MCF 10A (cell line): ENCODE measurements at regions not wholly inside any gene's neighbourhood (a gene's known extent, or its start where the extent isn't known, plus 50 kb on each side); places are given as distances from the start of the nearest gene placed in this dataset.

ENCODE experiments used
- BruUV-seq: library from RNA; stranded (reverse); fragments of 400-500 nt; replicated peaks from 2 replicates; lab custom pipeline; 2021; lab: Mats Ljungman, UMichigan
- CTCF ChIA-PET: fragments of 300-600 bp; sonication (Branson Sonifier 250); formaldehyde crosslinking; extraction: SDS; loops from one replicate; lab custom pipeline; 2021; ENCODE audit warnings: antibody characterized with exemption, inconsistent platforms; lab: Yijun Ruan, JAX
- POLR2A ChIA-PET: fragments of 300-600, 350-650 bp; sonication (Branson Sonifier 250); formaldehyde crosslinking; extraction: SDS; loops from one replicate; lab custom pipeline; 2020; ENCODE audit warnings: antibody characterized with exemption, inconsistent platforms; lab: Yijun Ruan, JAX
- DNase-seq: peaks from one replicate; pipeline ENCODE4 v3.0.0-alpha.2; 2018; ENCODE audit not compliant: unreplicated experiment
- H3K27ac Mint-ChIP-seq: one replicate; pipeline ENCODE4 v1.8.0; 2022; ENCODE audit warnings: mild to moderate bottlenecking, low read depth, mixed read lengths; ENCODE audit not compliant: unreplicated experiment
- H3K27me3 Mint-ChIP-seq: one replicate; pipeline ENCODE4 v1.8.0; 2022; ENCODE audit warnings: mixed read lengths; ENCODE audit not compliant: insufficient read depth, unreplicated experiment
- H3K36me3 Mint-ChIP-seq: one replicate; pipeline ENCODE4 v1.8.0; 2022; ENCODE audit warnings: mild to moderate bottlenecking, moderate library complexity, mixed read lengths; ENCODE audit not compliant: insufficient read depth, unreplicated experiment
- H3K4me1 Mint-ChIP-seq: one replicate; pipeline ENCODE4 v1.8.0; 2022; ENCODE audit warnings: mixed read lengths; ENCODE audit not compliant: insufficient read depth, unreplicated experiment
- H3K4me3 Mint-ChIP-seq: one replicate; pipeline ENCODE4 v1.8.0; 2022; ENCODE audit warnings: mild to moderate bottlenecking, moderate library complexity, mixed read lengths; ENCODE audit not compliant: unreplicated experiment
- H3K9me3 Mint-ChIP-seq: one replicate; pipeline ENCODE4 v1.8.0; 2022; ENCODE audit warnings: mixed read lengths; ENCODE audit not compliant: unreplicated experiment
- intact Hi-C: fragments of 100-400 bp; cut with micrococcal nuclease; formaldehyde crosslinking; loops from 2 replicates; pipeline ENCODE4 v1.14.1; 2022
- TF ChIP-seq, protein P1 (sequence below): fragments of 200-600 bp; IDR thresholded peaks from one replicate; pipeline ENCODE4 v1.8.0; 2022; ENCODE audit warnings: antibody characterized with exemption, mild to moderate bottlenecking; ENCODE audit not compliant: unreplicated experiment

GRCh38 chr6:167653561-167653960 lies 173.2 kb upstream of the AFDN start:
- BruUV-seq = no TSS peak
- TF ChIP-seq, protein P1, sequence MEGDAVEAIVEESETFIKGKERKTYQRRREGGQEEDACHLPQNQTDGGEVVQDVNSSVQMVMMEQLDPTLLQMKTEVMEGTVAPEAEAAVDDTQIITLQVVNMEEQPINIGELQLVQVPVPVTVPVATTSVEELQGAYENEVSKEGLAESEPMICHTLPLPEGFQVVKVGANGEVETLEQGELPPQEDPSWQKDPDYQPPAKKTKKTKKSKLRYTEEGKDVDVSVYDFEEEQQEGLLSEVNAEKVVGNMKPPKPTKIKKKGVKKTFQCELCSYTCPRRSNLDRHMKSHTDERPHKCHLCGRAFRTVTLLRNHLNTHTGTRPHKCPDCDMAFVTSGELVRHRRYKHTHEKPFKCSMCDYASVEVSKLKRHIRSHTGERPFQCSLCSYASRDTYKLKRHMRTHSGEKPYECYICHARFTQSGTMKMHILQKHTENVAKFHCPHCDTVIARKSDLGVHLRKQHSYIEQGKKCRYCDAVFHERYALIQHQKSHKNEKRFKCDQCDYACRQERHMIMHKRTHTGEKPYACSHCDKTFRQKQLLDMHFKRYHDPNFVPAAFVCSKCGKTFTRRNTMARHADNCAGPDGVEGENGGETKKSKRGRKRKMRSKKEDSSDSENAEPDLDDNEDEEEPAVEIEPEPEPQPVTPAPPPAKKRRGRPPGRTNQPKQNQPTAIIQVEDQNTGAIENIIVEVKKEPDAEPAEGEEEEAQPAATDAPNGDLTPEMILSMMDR = no peak
- H3K9me3 Mint-ChIP-seq = peaks cover 13% of the 10 kb centered on the region
- no peak overlapping the region for H3K27ac Mint-ChIP-seq
- H3K4me3 Mint-ChIP-seq = no peak overlapping the region
- no peaks in the 10 kb centered on the region for H3K27me3 Mint-ChIP-seq
- ChIA-PET POLR2A (no interaction called here), CTCF (no interaction called here)
- H3K36me3 Mint-ChIP-seq = no peaks in the 10 kb centered on the region
- no peaks in the 10 kb centered on the region for H3K4me1 Mint-ChIP-seq
- no peak for DNase-seq
- intact Hi-C loops = no loop called here

- BruUV-seq = no TSS peak
- ChIA-PET CTCF (no interaction called here), POLR2A (no interaction called here)
- intact Hi-C loops = no loop called here
- no peaks in the 10 kb centered on the region for H3K36me3 Mint-ChIP-seq
- no peak overlapping the region for H3K4me3 Mint-ChIP-seq
- no peak overlapping the region for H3K27ac Mint-ChIP-seq
- TF ChIP-seq, protein P1 = no peak
- H3K4me1 Mint-ChIP-seq = no peaks in the 10 kb centered on the region
- DNase-seq = no peak
- no peaks in the 10 kb centered on the region for H3K27me3 Mint-ChIP-seq
- H3K9me3 Mint-ChIP-seq = peaks cover 13% of the 10 kb centered on the region
Measured at GRCh38 chr6:167654389-167654788, 172.3 kb upstream of the AFDN start.

DNA sequence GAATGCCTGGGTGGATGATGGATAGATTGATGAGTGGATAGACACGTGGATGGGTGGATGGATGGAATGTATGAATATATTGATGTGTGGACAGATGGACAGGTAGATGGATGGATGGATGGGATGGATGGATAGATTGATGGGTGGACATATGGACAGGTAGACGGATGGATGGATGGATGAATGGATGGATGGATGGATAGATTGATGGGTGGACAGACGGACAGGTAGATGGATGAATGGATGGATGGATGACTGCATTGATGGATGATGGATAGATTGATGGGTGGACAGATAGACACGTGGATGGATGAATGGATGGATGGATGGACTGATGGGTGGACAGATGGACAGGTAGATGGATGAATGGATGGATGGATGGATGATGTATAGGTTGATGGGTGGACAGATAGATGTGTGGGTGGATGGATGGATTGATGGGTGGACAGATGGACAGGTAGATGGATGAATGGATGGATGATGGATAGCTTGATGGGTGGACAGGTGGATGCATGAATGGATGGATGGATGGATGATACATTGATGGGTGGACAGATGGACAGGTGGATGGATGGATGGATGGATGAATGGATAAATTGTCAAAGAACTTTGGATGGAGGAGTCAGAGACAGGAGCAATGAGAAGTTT lies 171.4 kb upstream of the AFDN start:
- no TSS peak for BruUV-seq
- ChIA-PET POLR2A (no interaction called here), CTCF (no interaction called here)
- intact Hi-C loops = no loop called here
- TF ChIP-seq, protein P1 = no peak
- Mint-ChIP-seq H3K4me1 (no peaks in the 10 kb centered on the region), H3K27ac (no peak overlapping the region), H3K9me3 (peaks cover 13% of the 10 kb centered on the region), H3K4me3 (no peak overlapping the region), H3K27me3 (no peaks in the 10 kb centered on the region), H3K36me3 (no peaks in the 10 kb centered on the region)
- no peak for DNase-seq

GRCh38 chr6:167658106-167658505 lies 168.6 kb upstream of the AFDN start:
- no TSS peak for BruUV-seq
- H3K4me3 Mint-ChIP-seq = no peak overlapping the region
- peaks cover 15% of the 10 kb centered on the region for H3K27me3 Mint-ChIP-seq
- ChIA-PET POLR2A (no interaction called here), CTCF (interaction anchor here (0.6 kb wide), 1 partner anchor 568 kb away, joined by 3 read pairs; no protein-coding TSS in a partner anchor)
- no peak overlapping the region for H3K27ac Mint-ChIP-seq
- intact Hi-C loops = no loop called here
- H3K9me3 Mint-ChIP-seq = peaks cover 9% of the 10 kb centered on the region
- no peaks in the 10 kb centered on the region for H3K4me1 Mint-ChIP-seq
- peaks cover 7% of the 10 kb centered on the region for H3K36me3 Mint-ChIP-seq
- no peak for DNase-seq
- TF ChIP-seq, protein P1 = no peak
